ENCODE measurements at regions not wholly inside any gene's neighbourhood (a gene's known extent, or its start where the extent isn't known, plus 50 kb on each side); places are given as distances from the start of the nearest gene placed in this dataset.

DNA sequence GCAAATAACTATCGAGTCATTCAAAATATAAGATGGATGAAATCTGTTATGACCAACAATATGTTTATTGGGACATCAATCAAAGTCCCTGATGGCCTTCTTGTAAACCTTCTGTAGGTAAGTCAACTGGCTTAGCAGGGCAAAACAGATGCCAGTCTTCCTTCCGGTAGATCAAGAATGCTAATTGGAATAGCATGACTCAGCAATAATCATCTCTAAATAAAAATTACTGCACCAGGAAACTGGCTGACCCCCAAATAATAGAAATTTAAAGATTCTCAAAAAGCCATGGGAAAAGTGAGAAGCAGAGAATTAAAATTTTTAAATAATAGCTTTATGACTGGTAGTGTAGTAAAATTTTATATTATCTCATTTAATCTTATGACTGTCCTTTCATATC, 1005.4 kb downstream of the OLFM4 start:
- TF ChIP-seq, protein P1, sequence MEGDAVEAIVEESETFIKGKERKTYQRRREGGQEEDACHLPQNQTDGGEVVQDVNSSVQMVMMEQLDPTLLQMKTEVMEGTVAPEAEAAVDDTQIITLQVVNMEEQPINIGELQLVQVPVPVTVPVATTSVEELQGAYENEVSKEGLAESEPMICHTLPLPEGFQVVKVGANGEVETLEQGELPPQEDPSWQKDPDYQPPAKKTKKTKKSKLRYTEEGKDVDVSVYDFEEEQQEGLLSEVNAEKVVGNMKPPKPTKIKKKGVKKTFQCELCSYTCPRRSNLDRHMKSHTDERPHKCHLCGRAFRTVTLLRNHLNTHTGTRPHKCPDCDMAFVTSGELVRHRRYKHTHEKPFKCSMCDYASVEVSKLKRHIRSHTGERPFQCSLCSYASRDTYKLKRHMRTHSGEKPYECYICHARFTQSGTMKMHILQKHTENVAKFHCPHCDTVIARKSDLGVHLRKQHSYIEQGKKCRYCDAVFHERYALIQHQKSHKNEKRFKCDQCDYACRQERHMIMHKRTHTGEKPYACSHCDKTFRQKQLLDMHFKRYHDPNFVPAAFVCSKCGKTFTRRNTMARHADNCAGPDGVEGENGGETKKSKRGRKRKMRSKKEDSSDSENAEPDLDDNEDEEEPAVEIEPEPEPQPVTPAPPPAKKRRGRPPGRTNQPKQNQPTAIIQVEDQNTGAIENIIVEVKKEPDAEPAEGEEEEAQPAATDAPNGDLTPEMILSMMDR (IDR thresholded peaks at IDR 0.05) = no peak
- TF ChIP-seq POLR2A (IDR thresholded peaks at IDR 0.05) = no peak
